ENCODE measurements at regions not wholly inside any gene's neighbourhood (a gene's known extent, or its start where the extent isn't known, plus 50 kb on each side); places are given as distances from the start of the nearest gene placed in this dataset.
A peak's percentile ranks its signal among the peaks of the same experiment; 100 is the strongest.

- Histone ChIP-seq H3K36me3 (no peaks in the 10 kb centered on the region), H3K27me3 (replicated peaks in 1 of 7) (no peaks in the 10 kb centered on the region), H3K9me3 (no peaks in the 10 kb centered on the region), H3K4me3 (no peak overlapping the region), H3K4me1 (peaks cover 0 to 71% (median 21%) of the 10 kb centered on the region in 6 donors), H3K27ac (no peak overlapping the region)
- 75 to 91% (median 85%) methylated on average over 3 of the region's 3 CpGs for WGBS, 5 donors
- no peak for DNase-seq
- TF ChIP-seq POLR2A (IDR thresholded peaks at IDR 0.05) (no peak), POLR2AphosphoS5 (IDR thresholded peaks at IDR 0.05) (no peak)
- intact Hi-C loops (cut with DNase I; ENCODE audit: low total_unique reads): loop anchor here (10.0 kb wide), 1 partner anchor 539 kb away; no protein-coding TSS in a partner anchor
Observed at GRCh38 chr13:50523307-50523706, 320.2 kb downstream of the DLEU7 start.

- Histone ChIP-seq H3K27me3 (replicated peaks in 1 of 7) (no peaks in the 10 kb centered on the region), H3K27ac (no peak overlapping the region), H3K9me3 (no peaks in the 10 kb centered on the region), H3K4me3 (no peak overlapping the region), H3K36me3 (no peaks in the 10 kb centered on the region), H3K4me1 (peaks cover 0 to 70% (median 24%) of the 10 kb centered on the region in 6 donors)
- no peak for TF ChIP-seq CTCF (IDR thresholded peaks at IDR 0.05 in 8 of 11, conservative IDR thresholded peaks at IDR 0.05 in 3 of 11)
- TF ChIP-seq POLR2A (IDR thresholded peaks at IDR 0.05): no peak
- TF ChIP-seq POLR2AphosphoS5 (IDR thresholded peaks at IDR 0.05): no peak
- 94 to 98% (median 95%) methylated on average over 4 of the region's 4 CpGs for WGBS, 5 donors
- intact Hi-C loops (cut with DNase I; ENCODE audit: low total_unique reads): loop anchor here (10.0 kb wide), 1 partner anchor 540 kb away; no protein-coding TSS in a partner anchor
- DNase-seq: no peak
Observed at GRCh38 chr13:50524560-50524959, 318.9 kb downstream of the DLEU7 start.

- 85 to 89% (median 85%) methylated on average over 7 of the region's 7 CpGs for WGBS, 5 donors
- no peak for TF ChIP-seq POLR2A (IDR thresholded peaks at IDR 0.05)
- no peak for TF ChIP-seq CTCF (IDR thresholded peaks at IDR 0.05 in 8 of 11, conservative IDR thresholded peaks at IDR 0.05 in 3 of 11)
- TF ChIP-seq POLR2AphosphoS5 (IDR thresholded peaks at IDR 0.05): no peak
- Histone ChIP-seq H3K36me3 (no peaks in the 10 kb centered on the region), H3K4me3 (no peak overlapping the region), H3K27ac (peak overlapping the region in 1 of 8 donors; percentile 11), H3K27me3 (replicated peaks in 1 of 7) (no peaks in the 10 kb centered on the region), H3K4me1 (peaks cover 0 to 50% (median 26%) of the 10 kb centered on the region in 6 donors), H3K9me3 (no peaks in the 10 kb centered on the region)
- DNase-seq: no peak
- intact Hi-C loops (cut with DNase I; ENCODE audit: low total_unique reads): loop anchor here (10.0 kb wide), 1 partner anchor 542 kb away; no protein-coding TSS in a partner anchor
Observed at GRCh38 chr13:50526661-50527071, 316.8 kb downstream of the DLEU7 start.

- 47 to 64% (median 63%) methylated on average over 9 of the region's 9 CpGs for WGBS, 5 donors
- TF ChIP-seq POLR2A (IDR thresholded peaks at IDR 0.05): no peak
- TF ChIP-seq POLR2AphosphoS5 (IDR thresholded peaks at IDR 0.05): no peak
- no peak for TF ChIP-seq CTCF (IDR thresholded peaks at IDR 0.05 in 8 of 11, conservative IDR thresholded peaks at IDR 0.05 in 3 of 11)
- DNase-seq: no peak
- Histone ChIP-seq H3K36me3 (no peaks in the 10 kb centered on the region), H3K4me1 (peaks cover 0 to 47% (median 26%) of the 10 kb centered on the region in 6 donors), H3K27ac (peak overlapping the region in 1 of 8 donors; percentile 11), H3K9me3 (no peaks in the 10 kb centered on the region), H3K4me3 (no peak overlapping the region), H3K27me3 (replicated peaks in 1 of 7) (no peaks in the 10 kb centered on the region)
- intact Hi-C loops (cut with DNase I; ENCODE audit: low total_unique reads): loop anchor here (10.0 kb wide), 1 partner anchor 542 kb away; no protein-coding TSS in a partner anchor
Observed at GRCh38 chr13:50527188-50527587, 316.3 kb downstream of the DLEU7 start.
